Fibroblast of lung (primary cell): ENCODE measurements at regions not wholly inside any gene's neighbourhood (a gene's known extent, or its start where the extent isn't known, plus 50 kb on each side); places are given as distances from the start of the nearest gene placed in this dataset.

Experiments
- DNase-seq, 2 donors: peaks; one replicate each; pipeline versions ENCODE4 v3.0.0 to v3.0.0-alpha.2; 2010; ENCODE audit warnings: low read depth in 2 of 2
- H2AFZ ChIP-seq: 2 replicates; pipeline ENCODE4 v1.5.1; 2012; ENCODE audit warnings: low read length, control low read depth, inconsistent platforms
- H3K27ac ChIP-seq: 2 replicates; pipeline ENCODE4 v1.5.1; 2011; ENCODE audit warnings: low read length, control low read depth; ENCODE audit not compliant: insufficient read depth
- H3K27me3 ChIP-seq: 2 replicates; pipeline ENCODE4 v1.5.1; 2011; ENCODE audit warnings: mild to moderate bottlenecking, low read length; ENCODE audit not compliant: control insufficient read depth, insufficient read depth
- H3K36me3 ChIP-seq: 2 replicates; pipeline ENCODE4 v1.5.1; 2011; ENCODE audit warnings: low read length; ENCODE audit not compliant: control insufficient read depth, insufficient read depth
- H3K4me1 ChIP-seq: 2 replicates; pipeline ENCODE4 v1.5.1; 2011; ENCODE audit warnings: low read length; ENCODE audit not compliant: control insufficient read depth, insufficient read depth; ENCODE audit errors: extremely low read depth
- H3K4me2 ChIP-seq: 2 replicates; pipeline ENCODE4 v1.5.1; 2011; ENCODE audit warnings: low read length, control low read depth; ENCODE audit not compliant: insufficient read depth; ENCODE audit errors: extremely low read depth
- H3K4me3 ChIP-seq, 4 experiments: fragments of 200-600 bp in 1 of 4; sonication (generic) in 1 of 4; replicated peaks in 1 of 4; 2 replicates each; pipeline ENCODE4 v1.5.1; 2011 to 2016; ENCODE audit warnings: low read length in 4 of 4, low read depth in 3 of 4, mild to moderate bottlenecking in 3 of 4, control low read depth in 2 of 4, inconsistent platforms in 1 of 4, mixed read lengths in 1 of 4; ENCODE audit not compliant: insufficient read depth in 1 of 4; ENCODE audit errors: control extremely low read depth in 1 of 4
- H3K79me2 ChIP-seq: 2 replicates; pipeline ENCODE4 v1.5.1; 2012; ENCODE audit warnings: mild to moderate bottlenecking, low read length, inconsistent platforms; ENCODE audit not compliant: control insufficient read depth, insufficient read depth
- H3K9ac ChIP-seq: 2 replicates; pipeline ENCODE4 v1.5.1; 2011; ENCODE audit warnings: mild to moderate bottlenecking, low read length, control low read depth; ENCODE audit not compliant: insufficient read depth
- H3K9me3 ChIP-seq: 2 replicates; pipeline ENCODE4 v1.5.1; 2012; ENCODE audit warnings: low read depth, low read length; ENCODE audit not compliant: control insufficient read depth, insufficient read depth
- H4K20me1 ChIP-seq: 2 replicates; pipeline ENCODE4 v1.5.1; 2011; ENCODE audit warnings: low read length; ENCODE audit not compliant: control insufficient read depth, insufficient read depth; ENCODE audit errors: extremely low read depth
- CTCF ChIP-seq, 2 donors: IDR thresholded peaks in 1 of 2; conservative IDR thresholded peaks in 1 of 2; 1 replicate in 1 of 2; 2 replicates in 1 of 2; pipeline ENCODE4 v1.5.1; 2011 to 2012; ENCODE audit warnings: low read length in 2 of 2, control low read depth in 1 of 2, inconsistent platforms in 1 of 2, low read depth in 1 of 2, mild to moderate bottlenecking in 1 of 2
- EZH2 ChIP-seq: IDR thresholded peaks from 2 replicates; pipeline ENCODE4 v1.5.1; 2012; ENCODE audit warnings: low read length, control low read depth, mild to moderate bottlenecking; ENCODE audit errors: missing control alignments

- H3K4me2 ChIP-seq = no peak overlapping the region
Measured at GRCh38 chr4:24321616-24322015, 262.7 kb downstream of the DHX15 start.

GRCh38 chr4:24321131-24321530 is 263.2 kb downstream of the DHX15 start:
- Histone ChIP-seq H3K79me2 (no peaks in the 10 kb centered on the region), H4K20me1 (no peaks in the 10 kb centered on the region), H3K4me1 (no peaks in the 10 kb centered on the region), H3K36me3 (no peaks in the 10 kb centered on the region), H3K27ac (no peak overlapping the region), H3K9ac (no peak overlapping the region), H3K9me3 (no peaks in the 10 kb centered on the region), H3K4me2 (no peak overlapping the region), H2AFZ (no peak overlapping the region), H3K4me3 (no peak overlapping the region), H3K27me3 (no peaks in the 10 kb centered on the region)
- TF ChIP-seq CTCF (conservative IDR thresholded peaks at IDR 0.05 in 1 of 2, IDR thresholded peaks at IDR 0.05 in 1 of 2; ENCODE audit: low read depth in 1 of 2, low read length in 2 of 2) = no peak
- no peak for TF ChIP-seq EZH2
- DNase-seq = peak; percentile 56 to 91

More at GRCh38 chr4:24321616-24322015, 262.7 kb downstream of the DHX15 start:
- no peak overlapping the region for H3K27ac ChIP-seq
- H3K4me3 ChIP-seq = no peak overlapping the region
- no peak overlapping the region for H3K9ac ChIP-seq
- no peaks in the 10 kb centered on the region for H4K20me1 ChIP-seq
- H3K9me3 ChIP-seq = no peaks in the 10 kb centered on the region
- no peaks in the 10 kb centered on the region for H3K79me2 ChIP-seq
- H3K27me3 ChIP-seq = no peaks in the 10 kb centered on the region
- H2AFZ ChIP-seq = no peak overlapping the region
- TF ChIP-seq EZH2 (no peak), CTCF (conservative IDR thresholded peaks at IDR 0.05 in 1 of 2, IDR thresholded peaks at IDR 0.05 in 1 of 2; ENCODE audit: low read depth in 1 of 2, low read length in 2 of 2) (no peak)
- DNase-seq = no peak
- H3K36me3 ChIP-seq = no peaks in the 10 kb centered on the region
- no peaks in the 10 kb centered on the region for H3K4me1 ChIP-seq

GRCh38 chr4:24319387-24319786 is 265.0 kb downstream of the DHX15 start:
- no peaks in the 10 kb centered on the region for H3K4me1 ChIP-seq
- no peak for TF ChIP-seq CTCF (conservative IDR thresholded peaks at IDR 0.05 in 1 of 2, IDR thresholded peaks at IDR 0.05 in 1 of 2; ENCODE audit: low read depth in 1 of 2, low read length in 2 of 2)
- no peak for TF ChIP-seq EZH2
- no peak overlapping the region for H3K9ac ChIP-seq
- H4K20me1 ChIP-seq = no peaks in the 10 kb centered on the region
- no peaks in the 10 kb centered on the region for H3K9me3 ChIP-seq
- H3K4me3 ChIP-seq = no peak overlapping the region
- no peaks in the 10 kb centered on the region for H3K79me2 ChIP-seq
- DNase-seq = peak in 1 of 2 donors; percentile 32
- H3K27me3 ChIP-seq = no peaks in the 10 kb centered on the region
- H3K4me2 ChIP-seq = no peak overlapping the region
- H2AFZ ChIP-seq = no peak overlapping the region
- H3K27ac ChIP-seq = no peak overlapping the region
- no peaks in the 10 kb centered on the region for H3K36me3 ChIP-seq
